Caco-2 (cell line): ENCODE measurements at regions not wholly inside any gene's neighbourhood (a gene's known extent, or its start where the extent isn't known, plus 50 kb on each side); places are given as distances from the start of the nearest gene placed in this dataset.

Experiments
- BruUV-seq: library from RNA; stranded (reverse); fragments of 400-500 nt; replicated peaks from 2 replicates; lab custom pipeline; 2021; lab: Mats Ljungman, UMichigan
- CTCF ChIA-PET: fragments of 300-600 bp; sonication (Branson Sonifier 250); formaldehyde crosslinking; loops from one replicate; lab custom pipeline; 2022; ENCODE audit warnings: antibody characterized with exemption; lab: Charles Lee
- POLR2A ChIA-PET: fragments of 300-600 bp; sonication (Branson Sonifier 250); formaldehyde crosslinking; loops from one replicate; lab custom pipeline; 2022; ENCODE audit warnings: antibody characterized with exemption; lab: Charles Lee
- DNase-seq, 2 experiments: peaks; one replicate each; pipeline versions ENCODE4 v3.0.0 to v3.0.0-alpha.2; 2020 to 2022
- H3K27me3 ChIP-seq: replicated peaks from 2 replicates; pipeline ENCODE4 v1.6.0; 2011; ENCODE audit warnings: low read length; ENCODE audit not compliant: control insufficient read depth, insufficient read depth
- H3K36me3 ChIP-seq: 2 replicates; pipeline ENCODE4 v1.5.1; 2011; ENCODE audit warnings: low read length; ENCODE audit not compliant: control insufficient read depth, insufficient read depth
- H3K4me1 ChIP-seq: fragments of 250-450 bp; sonication (Bioruptor Pico); 2 replicates; pipeline ENCODE4 v1.5.1; 2020; ENCODE audit warnings: mild to moderate bottlenecking
- H3K4me3 ChIP-seq: 2 replicates; pipeline ENCODE4 v1.5.1; 2011; ENCODE audit warnings: low read depth, mild to moderate bottlenecking, control low read depth, low read length
- H3K9me3 ChIP-seq: fragments of 250-450 bp; sonication (Bioruptor Pico); 2 replicates; pipeline ENCODE4 v1.5.1; 2020; ENCODE audit warnings: mild to moderate bottlenecking, moderate library complexity
- H3K27ac Mint-ChIP-seq: one replicate; pipeline ENCODE4 v1.8.0; 2022; ENCODE audit warnings: mixed read lengths; ENCODE audit not compliant: unreplicated experiment
- H3K27me3 Mint-ChIP-seq: one replicate; pipeline ENCODE4 v1.8.0; 2022; ENCODE audit warnings: mixed read lengths; ENCODE audit not compliant: insufficient read depth, unreplicated experiment
- H3K36me3 Mint-ChIP-seq: one replicate; pipeline ENCODE4 v1.8.0; 2022; ENCODE audit warnings: mild to moderate bottlenecking, mixed read lengths; ENCODE audit not compliant: insufficient read depth, unreplicated experiment
- H3K4me1 Mint-ChIP-seq: one replicate; pipeline ENCODE4 v1.8.0; 2022; ENCODE audit warnings: low read depth, mixed read lengths; ENCODE audit not compliant: unreplicated experiment
- H3K4me3 Mint-ChIP-seq: one replicate; pipeline ENCODE4 v1.8.0; 2022; ENCODE audit warnings: mild to moderate bottlenecking, moderate library complexity, mixed read lengths; ENCODE audit not compliant: unreplicated experiment
- H3K9me3 Mint-ChIP-seq: one replicate; pipeline ENCODE4 v1.8.0; 2022; ENCODE audit warnings: mixed read lengths; ENCODE audit not compliant: unreplicated experiment
- intact Hi-C: fragments of 100-400 bp; cut with micrococcal nuclease; formaldehyde crosslinking; loops from one replicate; pipeline ENCODE4 v1.10.0; 2022; ENCODE audit not compliant: unreplicated experiment
- TF ChIP-seq, protein P1 (sequence below), 2 experiments: fragments of 200-600 bp in 1 of 2; IDR thresholded peaks; 1 replicate in 1 of 2; 2 replicates in 1 of 2; pipeline versions ENCODE4 v1.5.1 to v1.8.0; 2011 to 2022; ENCODE audit warnings: antibody characterized with exemption in 1 of 2, control low read depth in 1 of 2, inconsistent platforms in 1 of 2, low read depth in 1 of 2, low read length in 1 of 2, mild to moderate bottlenecking in 1 of 2, moderate library complexity in 1 of 2; ENCODE audit not compliant: insufficient read depth in 1 of 2, severe bottlenecking in 1 of 2, unreplicated experiment in 1 of 2

DNA sequence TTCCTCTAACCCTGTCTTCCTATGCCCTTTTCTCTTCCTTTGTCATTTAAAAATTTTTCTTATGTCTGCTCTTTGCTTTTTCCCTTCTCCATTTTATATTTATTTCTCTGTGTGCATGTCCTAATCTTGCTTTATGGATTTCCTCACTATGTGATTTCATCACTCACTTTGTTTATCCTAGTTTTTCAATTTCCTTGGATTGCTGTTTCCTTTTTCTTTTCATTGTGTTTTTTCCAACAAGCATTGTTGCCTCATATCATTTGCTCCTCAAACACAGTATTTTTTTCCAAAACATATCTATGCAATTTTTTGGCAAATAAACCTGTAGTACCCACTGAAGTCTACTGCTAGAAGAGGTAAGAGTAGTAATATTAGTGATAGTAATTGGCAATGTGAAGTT is 67.4 kb upstream of the PNPT1 start:
- Mint-ChIP-seq H3K36me3 (no peaks in the 10 kb centered on the region), H3K27ac (no peak overlapping the region), H3K9me3 (no peaks in the 10 kb centered on the region), H3K27me3 (no peaks in the 10 kb centered on the region), H3K4me1 (no peaks in the 10 kb centered on the region), H3K4me3 (no peak overlapping the region)
- TF ChIP-seq, protein P1, sequence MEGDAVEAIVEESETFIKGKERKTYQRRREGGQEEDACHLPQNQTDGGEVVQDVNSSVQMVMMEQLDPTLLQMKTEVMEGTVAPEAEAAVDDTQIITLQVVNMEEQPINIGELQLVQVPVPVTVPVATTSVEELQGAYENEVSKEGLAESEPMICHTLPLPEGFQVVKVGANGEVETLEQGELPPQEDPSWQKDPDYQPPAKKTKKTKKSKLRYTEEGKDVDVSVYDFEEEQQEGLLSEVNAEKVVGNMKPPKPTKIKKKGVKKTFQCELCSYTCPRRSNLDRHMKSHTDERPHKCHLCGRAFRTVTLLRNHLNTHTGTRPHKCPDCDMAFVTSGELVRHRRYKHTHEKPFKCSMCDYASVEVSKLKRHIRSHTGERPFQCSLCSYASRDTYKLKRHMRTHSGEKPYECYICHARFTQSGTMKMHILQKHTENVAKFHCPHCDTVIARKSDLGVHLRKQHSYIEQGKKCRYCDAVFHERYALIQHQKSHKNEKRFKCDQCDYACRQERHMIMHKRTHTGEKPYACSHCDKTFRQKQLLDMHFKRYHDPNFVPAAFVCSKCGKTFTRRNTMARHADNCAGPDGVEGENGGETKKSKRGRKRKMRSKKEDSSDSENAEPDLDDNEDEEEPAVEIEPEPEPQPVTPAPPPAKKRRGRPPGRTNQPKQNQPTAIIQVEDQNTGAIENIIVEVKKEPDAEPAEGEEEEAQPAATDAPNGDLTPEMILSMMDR (IDR thresholded peaks at IDR 0.05; ENCODE audit: insufficient read depth in 1 of 2, low read depth in 1 of 2, low read length in 1 of 2, severe bottlenecking in 1 of 2, unreplicated experiment in 1 of 2) = no peak
- no peaks in the 10 kb centered on the region for H3K4me1 ChIP-seq
- no peaks in the 10 kb centered on the region for H3K9me3 ChIP-seq
- ChIA-PET POLR2A (no interaction called here), CTCF (no interaction called here)
- DNase-seq = no peak
- H3K27me3 ChIP-seq = no peaks in the 10 kb centered on the region
- H3K4me3 ChIP-seq = no peak overlapping the region
- BruUV-seq = no TSS peak
- no peaks in the 10 kb centered on the region for H3K36me3 ChIP-seq
- intact Hi-C loops = no loop called here

DNA sequence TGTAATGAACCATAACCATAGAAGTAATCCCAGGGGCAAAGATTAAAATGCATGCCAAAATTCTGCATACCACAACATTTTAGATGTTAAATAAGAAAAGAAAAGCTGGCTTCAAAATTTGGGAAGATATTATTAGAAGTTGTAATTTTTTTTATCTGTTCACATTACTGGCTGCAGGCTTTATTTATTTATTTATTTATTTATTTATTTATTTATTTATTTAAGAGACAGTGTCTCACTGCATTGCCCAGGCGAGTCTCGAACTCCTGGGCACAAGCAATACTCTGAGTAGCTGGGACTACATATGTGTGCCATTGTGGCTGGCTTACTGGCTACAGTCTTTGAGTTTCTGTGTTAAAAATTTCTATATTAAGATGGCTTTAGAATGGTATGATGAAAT is 66.5 kb upstream of the PNPT1 start:
- intact Hi-C loops = no loop called here
- POLR2A ChIA-PET = no interaction called here

DNA sequence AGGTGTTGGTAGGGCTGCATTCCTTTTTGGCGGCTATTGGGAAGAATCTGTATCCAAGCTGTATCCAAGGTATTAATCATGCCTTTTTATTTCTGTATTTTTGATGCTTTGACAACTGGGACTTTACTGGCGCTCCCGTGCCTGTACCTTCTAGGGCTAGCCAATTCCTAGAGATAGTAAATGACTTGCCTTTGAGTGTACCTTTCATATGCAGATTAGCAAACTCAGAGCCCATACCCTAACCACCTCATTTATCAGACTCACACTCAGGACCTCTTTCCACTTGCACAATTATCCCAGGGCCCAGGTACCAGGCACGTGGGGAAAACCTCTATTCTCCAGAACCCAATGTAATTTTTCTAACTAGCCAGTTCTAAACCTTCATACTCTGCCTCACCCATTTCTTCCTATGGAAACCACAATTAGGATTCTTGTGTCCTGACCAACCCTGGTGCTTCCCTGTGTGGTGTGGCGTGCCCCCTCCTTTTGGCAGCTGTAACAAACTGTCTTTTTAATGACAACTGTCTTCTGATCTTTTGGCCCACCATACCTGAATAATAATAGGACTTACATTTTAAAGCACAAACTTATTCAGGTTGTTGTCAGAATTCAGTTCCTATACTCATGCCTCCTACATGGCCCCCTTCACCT is 65.8 kb upstream of the PNPT1 start:
- intact Hi-C loops = no loop called here
- Histone ChIP-seq H3K9me3 (no peaks in the 10 kb centered on the region), H3K4me1 (no peaks in the 10 kb centered on the region), H3K27me3 (no peaks in the 10 kb centered on the region), H3K36me3 (no peaks in the 10 kb centered on the region), H3K4me3 (no peak overlapping the region)
- Mint-ChIP-seq H3K9me3 (no peaks in the 10 kb centered on the region), H3K27me3 (no peaks in the 10 kb centered on the region), H3K4me3 (no peak overlapping the region), H3K4me1 (no peaks in the 10 kb centered on the region), H3K27ac (no peak overlapping the region), H3K36me3 (no peaks in the 10 kb centered on the region)
- ChIA-PET CTCF (no interaction called here), POLR2A (no interaction called here)
- DNase-seq = no peak
- BruUV-seq = no TSS peak
- TF ChIP-seq, protein P1 (IDR thresholded peaks at IDR 0.05; ENCODE audit: insufficient read depth in 1 of 2, low read depth in 1 of 2, low read length in 1 of 2, severe bottlenecking in 1 of 2, unreplicated experiment in 1 of 2) = no peak

More for the DNA sequence above, 66.5 kb upstream of the PNPT1 start:
- BruUV-seq = no TSS peak
- Mint-ChIP-seq H3K9me3 (no peaks in the 10 kb centered on the region), H3K27ac (no peak overlapping the region), H3K4me1 (no peaks in the 10 kb centered on the region), H3K4me3 (no peak overlapping the region), H3K27me3 (no peaks in the 10 kb centered on the region), H3K36me3 (no peaks in the 10 kb centered on the region)
- TF ChIP-seq, protein P1 (IDR thresholded peaks at IDR 0.05; ENCODE audit: insufficient read depth in 1 of 2, low read depth in 1 of 2, low read length in 1 of 2, severe bottlenecking in 1 of 2, unreplicated experiment in 1 of 2) = no peak
- H3K4me3 ChIP-seq = no peak overlapping the region
- H3K4me1 ChIP-seq = no peaks in the 10 kb centered on the region
- H3K36me3 ChIP-seq = no peaks in the 10 kb centered on the region
- no peaks in the 10 kb centered on the region for H3K9me3 ChIP-seq
- H3K27me3 ChIP-seq = no peaks in the 10 kb centered on the region
- no peak for DNase-seq
- CTCF ChIA-PET = no interaction called here
